Brain microvascular endothelial cell (primary cell): ENCODE measurements at regions not wholly inside any gene's neighbourhood (a gene's known extent, or its start where the extent isn't known, plus 50 kb on each side); places are given as distances from the start of the nearest gene placed in this dataset.

Source experiments
- DNase-seq: peaks from one replicate; pipeline ENCODE4 v3.0.0-alpha.2; 2020
- H3K27ac ChIP-seq: fragments of 250-450 bp; sonication (Bioruptor Pico); 2 replicates; pipeline ENCODE4 v1.5.1; 2020; ENCODE audit warnings: mild to moderate bottlenecking, moderate library complexity
- H3K27me3 ChIP-seq: fragments of 250-450 bp; sonication (Bioruptor Pico); replicated peaks from 2 replicates; pipeline ENCODE4 v1.5.1; 2020; ENCODE audit warnings: mild to moderate bottlenecking
- H3K36me3 ChIP-seq: fragments of 250-450 bp; sonication (Bioruptor Pico); replicated peaks from 2 replicates; pipeline ENCODE4 v1.5.1; 2020; ENCODE audit warnings: mild to moderate bottlenecking
- H3K4me3 ChIP-seq: 2 replicates; pipeline ENCODE4 v1.5.1; 2011; ENCODE audit warnings: low read depth, mild to moderate bottlenecking, control low read depth, low read length, moderate library complexity
- in situ Hi-C: cut with HindIII; loops from 2 replicates; pipeline ENCODE4 v1.10.0; 2017; ENCODE audit warnings: low sequenced_read_pairs, low pct_ligation_motif_present
- TF ChIP-seq, protein P1 (sequence below): IDR thresholded peaks from 2 replicates; pipeline ENCODE4 v1.5.1; 2011; ENCODE audit warnings: low read depth, mild to moderate bottlenecking, moderate library complexity, low read length, control low read depth, inconsistent platforms; ENCODE audit errors: missing control alignments

DNA sequence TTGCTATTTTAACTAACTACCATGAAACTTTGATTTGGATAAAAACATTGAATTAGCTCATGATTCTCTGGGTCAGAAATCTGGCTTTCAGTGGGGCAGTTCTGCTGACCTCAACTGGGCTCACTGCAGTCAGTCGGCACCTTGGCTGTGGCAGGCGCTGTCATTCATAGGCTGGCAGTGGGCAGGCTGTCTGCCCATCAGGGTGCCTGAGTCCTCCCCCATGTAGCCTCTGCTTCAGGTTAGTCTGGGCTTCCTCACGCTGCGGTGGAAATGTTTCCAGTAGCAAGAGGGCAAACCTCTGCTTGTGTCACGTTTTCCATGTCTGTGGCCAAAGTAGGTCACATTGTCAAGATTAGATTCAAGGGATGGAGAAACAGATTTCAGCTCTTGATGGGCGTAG is 251.0 kb upstream of the TCF21 start:
- no peaks in the 10 kb centered on the region for H3K36me3 ChIP-seq
- in situ Hi-C loops = no loop called here
- no peak overlapping the region for H3K4me3 ChIP-seq
- H3K27me3 ChIP-seq = no peaks in the 10 kb centered on the region
- TF ChIP-seq, protein P1, sequence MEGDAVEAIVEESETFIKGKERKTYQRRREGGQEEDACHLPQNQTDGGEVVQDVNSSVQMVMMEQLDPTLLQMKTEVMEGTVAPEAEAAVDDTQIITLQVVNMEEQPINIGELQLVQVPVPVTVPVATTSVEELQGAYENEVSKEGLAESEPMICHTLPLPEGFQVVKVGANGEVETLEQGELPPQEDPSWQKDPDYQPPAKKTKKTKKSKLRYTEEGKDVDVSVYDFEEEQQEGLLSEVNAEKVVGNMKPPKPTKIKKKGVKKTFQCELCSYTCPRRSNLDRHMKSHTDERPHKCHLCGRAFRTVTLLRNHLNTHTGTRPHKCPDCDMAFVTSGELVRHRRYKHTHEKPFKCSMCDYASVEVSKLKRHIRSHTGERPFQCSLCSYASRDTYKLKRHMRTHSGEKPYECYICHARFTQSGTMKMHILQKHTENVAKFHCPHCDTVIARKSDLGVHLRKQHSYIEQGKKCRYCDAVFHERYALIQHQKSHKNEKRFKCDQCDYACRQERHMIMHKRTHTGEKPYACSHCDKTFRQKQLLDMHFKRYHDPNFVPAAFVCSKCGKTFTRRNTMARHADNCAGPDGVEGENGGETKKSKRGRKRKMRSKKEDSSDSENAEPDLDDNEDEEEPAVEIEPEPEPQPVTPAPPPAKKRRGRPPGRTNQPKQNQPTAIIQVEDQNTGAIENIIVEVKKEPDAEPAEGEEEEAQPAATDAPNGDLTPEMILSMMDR = no peak
- no peak for DNase-seq
- H3K27ac ChIP-seq = no peak overlapping the region

DNA sequence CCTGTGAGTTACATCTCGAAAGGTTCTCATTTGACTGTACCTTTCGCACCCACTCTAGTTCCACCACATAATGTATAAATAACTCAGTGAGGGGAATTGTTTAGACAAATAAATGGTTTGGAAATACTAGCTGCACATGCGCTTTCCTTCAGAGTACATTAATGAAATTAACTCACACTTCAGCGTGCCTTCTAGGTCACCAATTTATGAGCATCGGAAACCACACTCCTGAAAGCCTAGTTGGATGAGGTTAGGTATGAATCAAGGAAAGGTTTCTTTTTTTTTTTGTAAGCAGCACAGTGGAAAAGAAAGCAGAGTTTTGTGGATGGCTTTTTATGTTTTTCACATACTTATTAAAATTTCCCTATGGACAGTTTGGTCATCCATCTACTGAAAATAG is 247.8 kb upstream of the TCF21 start:
- no peak for DNase-seq
- Histone ChIP-seq H3K36me3 (no peaks in the 10 kb centered on the region), H3K4me3 (no peak overlapping the region), H3K27ac (no peak overlapping the region), H3K27me3 (no peaks in the 10 kb centered on the region)
- TF ChIP-seq, protein P1 = no peak
- in situ Hi-C loops = no loop called here

DNA sequence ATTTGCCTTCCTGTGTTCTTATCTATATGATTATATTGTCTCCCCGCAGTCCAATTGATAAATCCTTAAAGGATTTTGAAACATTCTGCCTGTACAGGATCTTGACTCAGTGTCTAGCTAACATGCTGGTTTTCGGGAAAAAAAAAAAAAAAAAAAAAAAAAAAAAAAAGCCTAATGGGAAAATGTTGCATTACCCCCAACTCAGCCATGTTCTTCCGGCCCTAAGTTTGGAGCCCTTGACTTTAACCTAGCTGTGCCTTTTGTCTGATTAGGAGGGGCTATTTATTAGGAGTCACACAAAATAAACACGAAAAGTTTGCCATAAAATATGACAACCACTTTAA is 244.4 kb upstream of the TCF21 start:
- DNase-seq = no peak
- Histone ChIP-seq H3K4me3 (no peak overlapping the region), H3K27me3 (no peaks in the 10 kb centered on the region), H3K36me3 (no peaks in the 10 kb centered on the region), H3K27ac (peak overlapping the region; percentile 71)
- in situ Hi-C loops = no loop called here
- TF ChIP-seq, protein P1 = no peak

DNA sequence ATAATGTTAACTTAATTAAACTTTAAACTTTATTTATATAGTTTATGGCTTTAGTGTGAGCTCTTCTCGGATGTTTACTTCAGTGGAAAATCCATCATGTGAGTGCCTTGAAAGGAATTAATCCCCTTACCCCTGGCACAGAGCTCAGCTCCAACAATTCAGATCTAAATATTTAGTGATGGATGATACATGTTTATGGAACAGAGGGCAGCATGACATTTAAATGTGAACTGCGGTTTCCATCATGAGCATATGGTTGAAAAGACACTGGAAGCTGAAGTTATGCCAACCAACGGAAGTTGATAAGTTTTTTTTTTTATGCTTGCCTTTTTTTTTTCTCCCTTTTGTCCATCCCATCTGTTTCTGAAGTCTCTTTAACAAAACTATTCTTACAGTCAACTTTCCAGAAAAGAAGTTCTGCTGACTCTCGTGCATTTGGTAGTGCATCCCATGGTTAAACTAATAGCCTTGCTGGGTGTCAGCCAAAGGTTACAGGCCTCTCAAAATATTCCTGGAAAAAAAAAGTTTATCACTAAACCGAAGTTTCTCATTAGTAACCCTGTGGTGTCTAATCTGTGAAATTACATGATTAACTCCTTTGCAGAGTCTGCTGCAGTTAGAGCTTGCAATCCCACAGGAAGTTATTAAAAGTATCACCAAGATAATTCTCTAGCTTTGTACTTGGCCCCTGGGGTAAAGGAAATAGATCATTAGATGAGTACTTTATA is 243.9 kb upstream of the TCF21 start:
- in situ Hi-C loops = no loop called here
- DNase-seq = peak; percentile 31
- peak overlapping the region; percentile 71 for H3K27ac ChIP-seq

DNA sequence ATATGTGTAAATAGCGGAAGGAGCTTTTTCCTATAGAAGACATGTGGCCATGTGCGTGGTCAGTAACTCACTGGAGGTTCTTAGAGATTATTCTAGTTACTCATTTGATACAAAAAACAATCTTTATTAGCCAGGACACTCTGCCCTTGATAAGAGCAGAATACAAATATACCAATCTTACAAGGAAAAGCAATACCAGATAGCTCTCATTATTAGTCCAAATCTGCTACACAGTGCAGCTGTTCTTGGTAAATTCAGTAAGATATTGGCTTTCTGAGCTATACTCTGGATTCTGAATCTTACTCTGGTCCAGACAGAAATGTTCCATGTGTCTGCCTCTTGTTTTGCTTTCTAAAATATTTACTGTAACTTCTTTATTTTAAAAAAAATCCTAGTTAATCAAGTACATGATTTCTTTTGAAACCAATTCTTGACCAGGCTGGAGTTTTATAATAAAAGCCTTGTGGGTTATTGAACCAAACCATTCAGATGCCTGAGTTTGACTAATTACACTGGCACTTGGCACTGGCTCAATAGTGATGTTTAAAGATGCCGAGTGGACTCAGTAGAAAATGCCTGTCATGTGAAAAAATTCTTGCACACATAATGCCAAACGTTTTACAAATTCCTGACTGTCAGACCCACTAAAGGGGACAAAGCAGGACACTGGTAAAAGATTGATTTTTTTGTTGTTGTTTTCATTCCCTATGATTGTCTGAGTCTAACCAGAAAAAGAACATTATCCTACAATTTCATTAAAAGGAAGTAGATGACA is 242.8 kb upstream of the TCF21 start:
- in situ Hi-C loops = no loop called here
- Histone ChIP-seq H3K27me3 (no peaks in the 10 kb centered on the region), H3K36me3 (no peaks in the 10 kb centered on the region), H3K4me3 (no peak overlapping the region), H3K27ac (peak overlapping the region; percentile 71)
- peak; percentile 79 for DNase-seq
- TF ChIP-seq, protein P1 = no peak

More for the DNA sequence above, 243.9 kb upstream of the TCF21 start:
- TF ChIP-seq, protein P1 = no peak
- H3K36me3 ChIP-seq = no peaks in the 10 kb centered on the region
- H3K27me3 ChIP-seq = no peaks in the 10 kb centered on the region
- no peak overlapping the region for H3K4me3 ChIP-seq
